ENCODE measurements at regions not wholly inside any gene's neighbourhood (a gene's known extent, or its start where the extent isn't known, plus 50 kb on each side); places are given as distances from the start of the nearest gene placed in this dataset.
A peak's percentile ranks its signal among the peaks of the same experiment; 100 is the strongest.

GRCh38 chr2:191555092-191555742, 122.7 kb upstream of the NABP1 start:
- Mint-ChIP-seq H3K9me3 (no peaks in the 10 kb centered on the region), H3K4me3 (peak overlapping the region in 1 of 2 donors; percentile 59), H3K4me1 (ENCODE audit: low read depth) (peaks cover 10% of the 10 kb centered on the region), H3K36me3 (ENCODE audit: insufficient read depth in 2 of 2) (no peaks in the 10 kb centered on the region), H3K27ac (no peak overlapping the region), H3K27me3 (ENCODE audit: low read depth) (peaks cover 41% of the 10 kb centered on the region)
- ATAC-seq (replicated peaks in 1 of 2): peak; percentile 84 to 93
- peak; percentile 81 to 84 for DNase-seq

DNA sequence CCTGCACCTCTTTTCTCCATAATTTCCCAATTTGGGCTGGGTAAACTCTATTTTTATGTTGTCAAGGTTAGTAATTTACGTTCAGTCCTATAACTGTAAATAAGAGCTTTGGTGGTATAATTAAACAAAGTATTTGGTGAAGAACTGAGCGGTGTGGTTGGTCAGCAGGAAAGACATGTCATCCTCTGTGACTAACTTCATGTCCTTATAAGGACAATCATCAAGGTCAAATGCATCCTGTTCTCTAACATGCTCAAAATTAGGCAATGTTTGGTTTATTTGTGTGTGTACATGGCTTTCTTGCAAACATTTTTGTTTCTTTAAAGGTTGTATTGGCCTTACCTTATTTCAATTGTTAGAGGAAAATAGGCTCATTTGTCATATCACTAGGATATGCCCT, 121.5 kb upstream of the NABP1 start:
- H3K36me3 Mint-ChIP-seq (ENCODE audit: insufficient read depth in 2 of 2): no peaks in the 10 kb centered on the region
- H3K27ac Mint-ChIP-seq: no peak overlapping the region
- ATAC-seq (replicated peaks in 1 of 2): no peak
- no peak overlapping the region for H3K4me3 Mint-ChIP-seq
- H3K9me3 Mint-ChIP-seq: no peaks in the 10 kb centered on the region
- DNase-seq: no peak
- peaks cover 10% of the 10 kb centered on the region for H3K4me1 Mint-ChIP-seq (ENCODE audit: low read depth)
- H3K27me3 Mint-ChIP-seq (ENCODE audit: low read depth): peaks cover 34% of the 10 kb centered on the region

GRCh38 chr2:191557841-191558240, 120.1 kb upstream of the NABP1 start:
- Mint-ChIP-seq H3K36me3 (ENCODE audit: insufficient read depth in 2 of 2) (no peaks in the 10 kb centered on the region), H3K4me1 (ENCODE audit: low read depth) (peaks cover 10% of the 10 kb centered on the region), H3K27ac (peak overlapping the region; percentile 56), H3K4me3 (no peak overlapping the region), H3K27me3 (ENCODE audit: low read depth) (peaks cover 33% of the 10 kb centered on the region), H3K9me3 (no peaks in the 10 kb centered on the region)
- DNase-seq (no peak), ATAC-seq (replicated peaks in 1 of 2) (peak in 1 of 2 donors; percentile 60)

DNA sequence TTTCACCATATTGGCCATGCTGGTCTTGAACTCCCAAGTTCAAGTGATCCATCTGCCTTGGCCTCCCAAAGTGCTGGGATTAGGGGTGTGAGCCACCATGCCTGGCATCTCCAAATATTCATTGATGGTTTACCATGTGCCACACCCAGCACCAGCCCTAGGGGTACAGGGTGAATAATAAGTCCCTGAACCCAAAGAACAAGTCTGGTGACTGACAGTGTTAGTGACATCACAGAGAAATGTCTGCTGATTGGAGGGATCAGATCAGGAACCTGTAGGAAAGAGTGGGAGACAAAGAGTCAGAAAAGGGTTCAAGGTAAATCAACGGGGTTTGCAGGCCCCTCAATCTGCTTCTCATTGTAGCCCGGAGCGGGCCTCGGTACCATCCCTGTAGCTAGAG, 118.4 kb upstream of the NABP1 start:
- DNase-seq: no peak
- Mint-ChIP-seq H3K36me3 (ENCODE audit: insufficient read depth in 2 of 2) (no peaks in the 10 kb centered on the region), H3K4me1 (ENCODE audit: low read depth) (peaks cover 12% of the 10 kb centered on the region), H3K27me3 (ENCODE audit: low read depth) (peaks cover 36% of the 10 kb centered on the region), H3K4me3 (no peak overlapping the region), H3K27ac (no peak overlapping the region), H3K9me3 (no peaks in the 10 kb centered on the region)
- no peak for ATAC-seq (replicated peaks in 1 of 2)

GRCh38 chr2:191560411-191560980, 117.4 kb upstream of the NABP1 start:
- Mint-ChIP-seq H3K9me3 (no peaks in the 10 kb centered on the region), H3K27me3 (ENCODE audit: low read depth) (peaks cover 40% of the 10 kb centered on the region)

DNA sequence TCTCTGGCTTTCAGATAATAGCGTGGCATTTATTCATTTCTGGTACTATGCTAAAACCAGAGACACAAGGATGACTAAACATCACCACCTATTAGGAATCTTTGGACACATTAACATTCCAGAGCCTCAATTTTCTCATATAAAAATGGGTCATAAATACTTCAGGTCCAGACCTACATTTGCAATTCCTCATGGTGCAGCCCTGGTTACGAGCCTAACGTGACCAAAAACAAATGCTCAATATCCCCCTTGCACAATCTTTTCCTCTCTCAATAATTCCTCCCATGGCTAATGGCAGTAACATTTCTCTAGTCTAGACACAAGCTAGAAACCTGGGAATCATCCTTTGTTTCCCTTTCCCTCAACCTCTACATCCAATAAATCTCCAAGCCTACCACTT, 112.8 kb upstream of the NABP1 start:
- no peaks in the 10 kb centered on the region for H3K36me3 Mint-ChIP-seq (ENCODE audit: insufficient read depth in 2 of 2)
- no peaks in the 10 kb centered on the region for H3K9me3 Mint-ChIP-seq
- H3K4me3 Mint-ChIP-seq: no peak overlapping the region
- H3K27me3 Mint-ChIP-seq (ENCODE audit: low read depth): peaks cover 55% of the 10 kb centered on the region
- H3K4me1 Mint-ChIP-seq (ENCODE audit: low read depth): peaks cover 16% of the 10 kb centered on the region
- no peak for DNase-seq
- no peak overlapping the region for H3K27ac Mint-ChIP-seq
- no peak for ATAC-seq (replicated peaks in 1 of 2)

More at GRCh38 chr2:191560411-191560980, 117.4 kb upstream of the NABP1 start:
- no peak overlapping the region for H3K4me3 Mint-ChIP-seq
- H3K27ac Mint-ChIP-seq: no peak overlapping the region
- no peak for DNase-seq
- H3K4me1 Mint-ChIP-seq (ENCODE audit: low read depth): peaks cover 13% of the 10 kb centered on the region
- no peaks in the 10 kb centered on the region for H3K36me3 Mint-ChIP-seq (ENCODE audit: insufficient read depth in 2 of 2)
- no peak for ATAC-seq (replicated peaks in 1 of 2)

DNA sequence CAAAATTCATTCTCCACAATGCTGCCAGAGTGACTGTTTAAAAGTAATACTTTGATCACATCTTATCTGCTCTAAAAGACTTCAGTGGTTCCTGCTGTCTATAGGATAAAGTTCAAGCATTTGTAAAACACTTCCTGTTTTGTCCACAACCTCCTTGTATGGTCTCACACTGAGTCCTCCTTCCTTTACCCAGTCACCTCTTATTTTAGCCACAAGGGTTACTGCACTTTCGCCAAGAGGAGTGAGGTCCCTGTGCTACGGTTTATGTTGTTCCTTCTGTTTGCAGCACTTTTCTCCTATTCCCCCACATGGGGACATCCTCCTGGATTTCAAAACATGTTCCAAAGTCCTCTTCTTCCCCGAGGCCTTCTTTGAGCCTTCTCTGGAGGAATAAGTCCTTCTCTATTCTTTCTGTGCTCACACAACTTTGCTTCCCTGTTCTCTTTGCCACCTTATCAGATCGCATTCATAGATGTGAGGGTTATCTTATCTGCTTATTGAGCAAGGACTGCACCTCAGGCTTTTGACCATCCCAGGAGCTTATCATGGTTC, 112.2 kb upstream of the NABP1 start:
- no peaks in the 10 kb centered on the region for H3K9me3 Mint-ChIP-seq

GRCh38 chr2:191566344-191566743, 111.6 kb upstream of the NABP1 start:
- H3K27ac Mint-ChIP-seq: no peak overlapping the region
- ATAC-seq (replicated peaks in 1 of 2): peak; percentile 69 to 72
- peak; percentile 69 to 76 for DNase-seq
- peaks cover 28% of the 10 kb centered on the region for H3K4me1 Mint-ChIP-seq (ENCODE audit: low read depth)
- H3K9me3 Mint-ChIP-seq: no peaks in the 10 kb centered on the region
- no peak overlapping the region for H3K4me3 Mint-ChIP-seq
- H3K36me3 Mint-ChIP-seq (ENCODE audit: insufficient read depth in 2 of 2): no peaks in the 10 kb centered on the region
- peaks cover 61% of the 10 kb centered on the region for H3K27me3 Mint-ChIP-seq (ENCODE audit: low read depth)

More for the DNA sequence above, 112.2 kb upstream of the NABP1 start:
- H3K4me3 Mint-ChIP-seq: peak overlapping the region in 1 of 2 donors; percentile 40
- H3K36me3 Mint-ChIP-seq (ENCODE audit: insufficient read depth in 2 of 2): no peaks in the 10 kb centered on the region
- peaks cover 22% of the 10 kb centered on the region for H3K4me1 Mint-ChIP-seq (ENCODE audit: low read depth)
- H3K27ac Mint-ChIP-seq: no peak overlapping the region
- peaks cover 61% of the 10 kb centered on the region for H3K27me3 Mint-ChIP-seq (ENCODE audit: low read depth)
- ATAC-seq (replicated peaks in 1 of 2): peak; percentile 64 to 76
- DNase-seq: no peak

- Mint-ChIP-seq H3K4me1 (ENCODE audit: low read depth) (peaks cover 36% of the 10 kb centered on the region), H3K4me3 (no peak overlapping the region), H3K27me3 (ENCODE audit: low read depth) (peaks cover 56% of the 10 kb centered on the region), H3K9me3 (no peaks in the 10 kb centered on the region), H3K27ac (no peak overlapping the region), H3K36me3 (ENCODE audit: insufficient read depth in 2 of 2) (no peaks in the 10 kb centered on the region)
- DNase-seq (no peak), ATAC-seq (replicated peaks in 1 of 2) (no peak)
These were observed 110.7 kb upstream of the NABP1 start for GRCh38 chr2:191567206-191567605.

GRCh38 chr2:191569025-191569424, 108.9 kb upstream of the NABP1 start:
- H3K4me1 Mint-ChIP-seq (ENCODE audit: low read depth): peaks cover 55% of the 10 kb centered on the region
- H3K27me3 Mint-ChIP-seq (ENCODE audit: low read depth): peaks cover 44% of the 10 kb centered on the region
- no peak for DNase-seq

DNA sequence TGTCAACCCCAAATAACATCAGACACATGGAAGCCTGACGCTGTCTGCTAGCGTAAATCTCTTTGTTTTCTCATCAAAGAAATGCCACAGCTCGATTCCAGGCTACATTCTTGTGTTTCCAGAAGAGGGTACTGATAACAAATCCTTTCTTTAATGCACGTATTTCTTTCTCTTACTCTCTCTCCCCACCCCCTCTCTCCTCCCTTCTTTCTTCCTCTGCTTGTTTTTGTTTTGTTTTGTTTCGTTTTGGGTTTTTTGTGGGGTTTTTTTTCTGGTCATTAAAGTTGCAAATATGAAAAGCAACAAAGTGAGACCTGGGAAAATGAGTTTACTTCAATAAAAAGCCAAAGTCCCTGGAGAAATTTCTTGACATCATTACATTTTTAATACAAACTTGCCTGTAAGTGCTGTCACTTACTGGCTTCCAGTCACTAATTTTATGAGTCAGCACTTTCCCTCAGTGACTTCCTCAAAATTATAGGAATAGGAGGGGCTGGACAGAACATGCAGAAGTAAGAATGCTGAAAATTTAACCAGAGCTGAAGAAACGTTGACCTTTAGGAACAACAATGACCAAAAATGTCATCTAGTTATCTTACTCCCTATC, 106.7 kb upstream of the NABP1 start:
- DNase-seq (peak in 1 of 2 donors; percentile 21), ATAC-seq (replicated peaks in 1 of 2) (peak; percentile 22 to 58)
- no peaks in the 10 kb centered on the region for H3K36me3 Mint-ChIP-seq (ENCODE audit: insufficient read depth in 2 of 2)
- H3K4me1 Mint-ChIP-seq (ENCODE audit: low read depth): peaks cover 50% of the 10 kb centered on the region
- no peaks in the 10 kb centered on the region for H3K9me3 Mint-ChIP-seq
- H3K27ac Mint-ChIP-seq: peak overlapping the region; percentile 96
- peaks cover 26% of the 10 kb centered on the region for H3K27me3 Mint-ChIP-seq (ENCODE audit: low read depth)
- H3K4me3 Mint-ChIP-seq: peak overlapping the region; percentile 80 to 82

More at GRCh38 chr2:191569025-191569424, 108.9 kb upstream of the NABP1 start:
- Mint-ChIP-seq H3K4me3 (no peak overlapping the region), H3K9me3 (no peaks in the 10 kb centered on the region), H3K36me3 (ENCODE audit: insufficient read depth in 2 of 2) (no peaks in the 10 kb centered on the region), H3K27ac (no peak overlapping the region)
- no peak for ATAC-seq (replicated peaks in 1 of 2)

GRCh38 chr2:191572319-191572718, 105.6 kb upstream of the NABP1 start:
- Mint-ChIP-seq H3K27me3 (ENCODE audit: low read depth) (peaks cover 24% of the 10 kb centered on the region), H3K9me3 (no peaks in the 10 kb centered on the region), H3K27ac (peak overlapping the region; percentile 82), H3K36me3 (ENCODE audit: insufficient read depth in 2 of 2) (no peaks in the 10 kb centered on the region), H3K4me1 (ENCODE audit: low read depth) (peaks cover 50% of the 10 kb centered on the region), H3K4me3 (peak overlapping the region; percentile 26 to 59)
- no peak for DNase-seq
- ATAC-seq (replicated peaks in 1 of 2): peak; percentile 76 to 78

GRCh38 chr2:191573216-191573615, 104.7 kb upstream of the NABP1 start:
- H3K36me3 Mint-ChIP-seq (ENCODE audit: insufficient read depth in 2 of 2): no peaks in the 10 kb centered on the region
- H3K27me3 Mint-ChIP-seq (ENCODE audit: low read depth): peaks cover 18% of the 10 kb centered on the region
- DNase-seq (no peak), ATAC-seq (replicated peaks in 1 of 2) (peak; percentile 53 to 58)
- H3K27ac Mint-ChIP-seq: peak overlapping the region; percentile 85
- no peaks in the 10 kb centered on the region for H3K9me3 Mint-ChIP-seq
- H3K4me3 Mint-ChIP-seq: peak overlapping the region; percentile 26 to 59
- peaks cover 50% of the 10 kb centered on the region for H3K4me1 Mint-ChIP-seq (ENCODE audit: low read depth)

All from activated T-cell treated with anti-CD3 and anti-CD28 coated beads, Interleukin-2, amount 50 U/mL, for 72 hours (primary cell).